GM12878 (cell line): ENCODE measurements at regions not wholly inside any gene's neighbourhood (a gene's known extent, or its start where the extent isn't known, plus 50 kb on each side); places are given as distances from the start of the nearest gene placed in this dataset.

Experiments
- ATAC-seq: fragments of 200-7000 bp; cut with Tn5 transposase; 3 replicates; pipeline ENCODE4 v1.9.1; 2020; ENCODE audit warnings: mild to moderate bottlenecking, moderate library complexity
- BruUV-seq: library from RNA; stranded (reverse); fragments of 400-500 nt; replicated peaks from 2 replicates; lab custom pipeline; 2021; lab: Mats Ljungman, UMichigan
- CTCF ChIA-PET: fragments of 300-600 bp; sonication (Branson Sonifier 250); formaldehyde crosslinking; extraction: SDS; loops from one replicate; lab custom pipeline; 2021; ENCODE audit warnings: inconsistent platforms; lab: Yijun Ruan, JAX
- POLR2A ChIA-PET: fragments of 350-600 bp; formaldehyde crosslinking; extraction: SDS; loops from one replicate; lab custom pipeline; 2021; ENCODE audit warnings: inconsistent platforms; lab: Charles Lee
- RAD21 ChIA-PET: fragments of 300-600 bp; sonication (Branson Sonifier 250); formaldehyde crosslinking; loops from one replicate; lab custom pipeline; 2023; ENCODE audit warnings: antibody characterized with exemption; ENCODE audit not compliant: unreplicated experiment; lab: Charles Lee
- SMC1A ChIA-PET: fragments of 300-600 bp; sonication (Branson Sonifier 250); formaldehyde crosslinking; loops from one replicate; lab custom pipeline; 2023; ENCODE audit not compliant: unreplicated experiment, uncharacterized antibody; lab: Charles Lee
- DNase-seq: peaks from one replicate; pipeline ENCODE4 v3.0.0-alpha.2; 2011; ENCODE audit warnings: low read depth, low spot score
- FAIRE-seq: peaks from 3 replicates; lab custom pipeline; 2011; peaks lifted over from hg19 to GRCh38; lab: Jason Lieb, UNC
- H2AFZ ChIP-seq: 2 replicates; pipeline ENCODE4 v1.6.0; 2011; ENCODE audit warnings: low read depth, low read length, control low read depth; ENCODE audit not compliant: control insufficient read depth
- H3K27ac ChIP-seq: 2 replicates; pipeline ENCODE4 v1.5.1; 2011; ENCODE audit warnings: control low read depth; ENCODE audit not compliant: control insufficient read depth, insufficient read depth
- H3K27me3 ChIP-seq, 2 experiments: replicated peaks in 1 of 2; 2 replicates each; pipeline versions ENCODE4 v1.6.0 to v1.6.1; 2011; ENCODE audit warnings: low read length in 1 of 2; ENCODE audit not compliant: control insufficient read depth in 2 of 2, insufficient read depth in 2 of 2
- H3K36me3 ChIP-seq, 2 experiments: 2 replicates each; pipeline ENCODE4 v1.5.1; 2011; ENCODE audit warnings: low read length in 1 of 2; ENCODE audit not compliant: control insufficient read depth in 2 of 2, insufficient read depth in 2 of 2
- H3K4me1 ChIP-seq: 2 replicates; pipeline ENCODE4 v1.6.1; 2011; ENCODE audit warnings: mild to moderate bottlenecking, low read length, moderate library complexity, mixed read lengths; ENCODE audit not compliant: control insufficient read depth, insufficient read depth
- H3K4me2 ChIP-seq: 2 replicates; pipeline ENCODE4 v1.6.0; 2011; ENCODE audit warnings: control low read depth; ENCODE audit not compliant: control insufficient read depth, insufficient read depth
- H3K4me3 ChIP-seq: fragments of 200-600 bp; sonication (generic); 2 replicates; pipeline ENCODE4 v1.5.1; 2016
- H3K79me2 ChIP-seq: 2 replicates; pipeline ENCODE4 v1.6.0; 2011; ENCODE audit warnings: low read length; ENCODE audit not compliant: control insufficient read depth, insufficient read depth
- H3K9ac ChIP-seq: 2 replicates; pipeline ENCODE4 v1.8.0; 2011; ENCODE audit warnings: low read length, control low read depth, mixed read lengths; ENCODE audit not compliant: control insufficient read depth, insufficient read depth
- H3K9me3 ChIP-seq: replicated peaks from 3 replicates; pipeline ENCODE4 v1.5.1; 2011; ENCODE audit warnings: mild to moderate bottlenecking, low read length; ENCODE audit not compliant: control insufficient read depth, insufficient read depth
- H4K20me1 ChIP-seq: 2 replicates; pipeline ENCODE4 v1.6.0; 2011; ENCODE audit not compliant: control insufficient read depth, insufficient read depth
- BCL3 ChIP-seq: IDR thresholded peaks from 2 replicates; pipeline ENCODE4 v1.6.1; 2011; ENCODE audit warnings: borderline replicate concordance, low read depth, mild to moderate bottlenecking, moderate library complexity, low read length; ENCODE audit not compliant: insufficient read depth, poor library complexity, severe bottlenecking
- BHLHE40 ChIP-seq, 2 experiments: fragments of 450-650 bp in 1 of 2; IDR thresholded peaks; 2 replicates each; pipeline ENCODE4 v1.6.1; 2011 to 2017; ENCODE audit warnings: low read depth in 2 of 2, borderline replicate concordance in 1 of 2, improper control_type of control experiment in 1 of 2, low read length in 1 of 2, mild to moderate bottlenecking in 1 of 2
- BRCA1 ChIP-seq: IDR thresholded peaks from 2 replicates; pipeline ENCODE4 v1.6.1; 2011; ENCODE audit warnings: low read depth, low read length, improper control_type of control experiment
- DPF2 ChIP-seq: fragments of 450-650 bp; IDR thresholded peaks from 2 replicates; pipeline ENCODE4 v1.6.1; 2017; ENCODE audit warnings: mild to moderate bottlenecking
- EED ChIP-seq: sonication (generic); IDR thresholded peaks from 2 replicates; pipeline ENCODE4 v1.6.1; 2016; ENCODE audit warnings: antibody characterized with exemption, low read depth
- EZH2 ChIP-seq: IDR thresholded peaks from 2 replicates; pipeline ENCODE4 v1.6.1; 2012; ENCODE audit warnings: low read depth, mild to moderate bottlenecking, control low read depth, inconsistent platforms, low read length, borderline replicate concordance; ENCODE audit not compliant: control insufficient read depth
- HCFC1 ChIP-seq: fragments of 150-350 bp; IDR thresholded peaks from 2 replicates; pipeline ENCODE4 v1.6.1; 2014; ENCODE audit warnings: low read length
- IRF3 ChIP-seq: fragments of 450-650 bp; IDR thresholded peaks from 2 replicates; pipeline ENCODE4 v1.6.1; 2014; ENCODE audit warnings: mild to moderate bottlenecking
- IRF4 ChIP-seq: IDR thresholded peaks from 2 replicates; pipeline ENCODE4 v1.6.1; 2011; ENCODE audit warnings: low read depth, low read length
- JUND ChIP-seq: IDR thresholded peaks from 2 replicates; pipeline ENCODE4 v1.6.1; 2012; ENCODE audit warnings: low read depth, mild to moderate bottlenecking, low read length, improper control_type of control experiment, moderate library complexity
- KDM1A ChIP-seq: fragments of 200-600 bp; sonication (generic); IDR thresholded peaks from 2 replicates; pipeline ENCODE4 v1.6.1; 2016; ENCODE audit warnings: borderline replicate concordance
- NBN ChIP-seq: fragments of 450-650 bp; IDR thresholded peaks from 2 replicates; pipeline ENCODE4 v1.6.1; 2016
- RFX5 ChIP-seq: IDR thresholded peaks from 2 replicates; pipeline ENCODE4 v1.6.1; 2011; ENCODE audit warnings: low read depth, low read length, improper control_type of control experiment
- SMAD1 ChIP-seq: fragments of 450-650 bp; IDR thresholded peaks from 2 replicates; pipeline ENCODE4 v1.6.1; 2018; ENCODE audit warnings: mild to moderate bottlenecking, low read depth; ENCODE audit not compliant: partially characterized antibody
- SRF ChIP-seq, 2 experiments: IDR thresholded peaks; 2 replicates each; pipeline ENCODE4 v1.6.1; 2011; ENCODE audit warnings: low read depth in 2 of 2, low read length in 2 of 2, mild to moderate bottlenecking in 1 of 2, moderate library complexity in 1 of 2
- WGBS: methylation state at CpG from one replicate; pipeline ENCODE4 v1.1.6; 2016; ENCODE audit warnings: low lambda C conversion rate; ENCODE audit not compliant: insufficient replicate concordance, insufficient coverage; ENCODE audit errors: missing lambda C conversion rate; 5-methylcytosine and 5-hydroxymethylcytosine counted together
- in situ Hi-C: fragments of 300-500 bp; cut with MboI; formaldehyde crosslinking; loops from 9 replicates; pipeline ENCODE4 v1.14.3; 2018; ENCODE audit warnings: mixed read lengths
- intact Hi-C: fragments of 100-400 bp; cut with micrococcal nuclease; formaldehyde crosslinking; loops from one replicate; pipeline ENCODE4 v1.14.2; 2022; ENCODE audit not compliant: unreplicated experiment

DNA sequence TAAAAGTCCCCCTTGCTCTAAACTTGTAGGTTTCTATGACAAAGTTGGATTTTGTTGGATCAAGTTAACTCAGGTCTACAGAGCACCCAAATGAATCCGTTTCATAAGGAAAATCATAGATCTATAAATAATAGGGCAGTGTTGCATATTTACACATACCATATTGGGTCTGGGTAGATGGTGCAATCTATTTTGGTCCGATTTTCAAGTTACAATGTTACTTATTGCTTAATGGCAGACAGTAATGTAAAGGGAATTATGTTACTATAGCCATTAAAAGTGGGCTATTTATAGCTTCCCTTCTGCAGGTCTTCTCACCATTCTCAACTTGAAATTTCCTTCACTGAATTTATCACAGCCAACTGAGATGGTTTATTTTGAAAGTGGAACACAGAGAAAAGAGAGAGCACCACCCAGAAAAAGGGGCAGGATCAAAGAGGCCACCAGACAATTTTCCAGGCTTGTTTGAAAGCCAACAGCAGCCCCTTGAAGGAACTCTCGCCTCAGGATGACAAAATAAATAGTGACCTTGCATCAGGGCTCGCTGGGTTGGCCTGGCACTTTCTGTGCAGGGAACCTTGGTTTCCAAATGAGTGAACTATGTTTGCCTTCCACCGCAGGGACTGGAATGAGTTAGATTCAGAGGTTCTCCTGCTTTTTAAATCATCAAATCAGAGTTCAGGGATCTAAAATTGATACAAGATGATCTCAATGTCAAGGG lies 260.2 kb upstream of the HES1 start:
- Histone ChIP-seq H3K27me3 (0 out of 4 replicates have a peak, but pooled peaks cover 0 to 6% of the 10 kb centered on the region in 2 experiments), H3K4me2 (no peak overlapping the region), H4K20me1 (no peaks in the 10 kb centered on the region), H3K9ac (no peak overlapping the region), H3K27ac (no peak overlapping the region), H2AFZ (no peak overlapping the region), H3K4me1 (no peaks in the 10 kb centered on the region), H3K4me3 (no peak overlapping the region), H3K36me3 (no peaks in the 10 kb centered on the region), H3K79me2 (no peaks in the 10 kb centered on the region), H3K9me3 (no peaks in the 10 kb centered on the region)
- intact Hi-C loops (no loop called here), in situ Hi-C loops (no loop called here)
- FAIRE-seq, result no peak
- no peak for DNase-seq
- SMC1A ChIA-PET, result no interaction called here
- BruUV-seq, result no TSS peak
- no peak for ATAC-seq
- TF ChIP-seq SRF (IDR thresholded peaks at IDR 0.05; ENCODE audit: low read depth in 2 of 2, low read length in 2 of 2) (no peak), HCFC1 (no peak), KDM1A (no peak), BRCA1 (no peak)
- POLR2A ChIA-PET, result no interaction called here
- CTCF ChIA-PET, result no interaction called here
- WGBS, result 24% methylated on average over 5 of the region's 5 CpGs
- RAD21 ChIA-PET, result no interaction called here

DNA sequence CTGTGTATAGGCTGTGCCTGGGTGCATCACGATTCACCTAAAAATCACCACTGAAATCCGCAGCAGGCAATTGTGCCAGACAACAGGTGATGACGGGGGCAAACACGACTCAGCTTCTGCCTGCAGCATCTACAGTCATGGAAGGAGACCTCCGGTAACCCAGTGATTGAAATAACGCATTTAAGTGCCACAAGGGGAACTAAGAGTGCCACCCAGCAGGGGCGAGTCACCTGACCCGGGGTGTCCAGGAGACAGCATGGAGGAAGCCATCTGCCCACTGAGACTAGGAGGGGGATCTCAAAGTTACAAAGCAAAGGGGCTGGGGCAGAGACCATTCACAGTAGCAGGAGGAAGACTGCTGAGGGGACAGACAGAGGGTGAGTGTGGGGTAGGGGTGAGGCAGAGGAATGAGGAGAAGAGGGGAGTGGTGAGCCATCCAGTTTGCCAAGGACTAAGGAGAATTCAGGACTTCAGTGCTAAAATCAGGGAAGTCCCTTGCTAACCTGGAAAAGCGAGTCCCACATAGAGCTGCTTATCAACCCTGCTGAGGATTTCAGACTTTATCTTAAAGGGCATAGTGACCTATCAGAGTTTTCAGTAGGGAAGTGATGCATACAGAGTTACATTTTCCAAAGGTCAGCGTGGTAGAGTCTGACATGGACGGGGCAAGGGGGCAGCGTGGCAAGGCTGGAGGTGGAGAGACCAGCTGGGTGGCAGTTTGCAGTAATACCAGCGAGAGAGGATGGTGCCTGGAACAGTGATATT lies 256.7 kb upstream of the HES1 start:
- no peaks in the 10 kb centered on the region for H3K9me3 ChIP-seq
- 34% methylated on average over 13 of the region's 13 CpGs for WGBS
- peaks cover 0 to 6% of the 10 kb centered on the region in 2 experiments; a peak in 1 of 4 replicates for H3K27me3 ChIP-seq
- H3K79me2 ChIP-seq, result no peaks in the 10 kb centered on the region
- no peaks in the 10 kb centered on the region for H4K20me1 ChIP-seq
- H2AFZ ChIP-seq, result no peak overlapping the region
- H3K27ac ChIP-seq, result no peak overlapping the region
- no TSS peak for BruUV-seq
- no peak overlapping the region for H3K4me3 ChIP-seq
- H3K9ac ChIP-seq, result no peak overlapping the region
- CTCF ChIA-PET, result no interaction called here
- intact Hi-C loops, result no loop called here
- in situ Hi-C loops, result no loop called here
- H3K36me3 ChIP-seq, result no peaks in the 10 kb centered on the region
- H3K4me2 ChIP-seq, result no peak overlapping the region
- no peaks in the 10 kb centered on the region for H3K4me1 ChIP-seq
- POLR2A ChIA-PET, result no interaction called here
- ATAC-seq (no peak), DNase-seq (no peak), FAIRE-seq (no peak)
- RAD21 ChIA-PET, result interaction anchor here (0.7 kb wide), 1 partner anchor 37 kb away, joined by 3 read pairs; no protein-coding TSS in a partner anchor
- SMC1A ChIA-PET, result no interaction called here
- no peak for TF ChIP-seq SMAD1
- no peak for TF ChIP-seq NBN
- no peak for TF ChIP-seq RFX5
- TF ChIP-seq DPF2, result no peak
- TF ChIP-seq EED, result no peak
- TF ChIP-seq IRF4, result no peak
- no peak for TF ChIP-seq JUND
- no peak for TF ChIP-seq EZH2
- no peak for TF ChIP-seq BCL3
- no peak for TF ChIP-seq IRF3
- no peak for TF ChIP-seq BHLHE40 (IDR thresholded peaks at IDR 0.05; ENCODE audit: borderline replicate concordance in 1 of 2, low read depth in 2 of 2, low read length in 1 of 2)
